Uterus (tissue), 2 donors: ENCODE measurements at regions not wholly inside any gene's neighbourhood (a gene's known extent, or its start where the extent isn't known, plus 50 kb on each side); places are given as distances from the start of the nearest gene placed in this dataset.

Experiments
- POLR2A ChIP-seq, 2 donors: fragments of 450-650 bp; IDR thresholded peaks; one replicate each; pipeline ENCODE4 v1.6.1; 2016; ENCODE audit warnings: antibody characterized with exemption in 2 of 2, mild to moderate bottlenecking in 1 of 2, moderate library complexity in 1 of 2
- TF ChIP-seq, protein P1 (sequence below), 4 experiments: fragments of 200-600 bp in 2 of 4; fragments of 450-650 bp in 2 of 4; sonication (generic) in 2 of 4; IDR thresholded peaks; one replicate each; pipeline ENCODE4 v1.5.1; 2016 to 2019; ENCODE audit warnings: antibody characterized with exemption in 4 of 4, mild to moderate bottlenecking in 2 of 4, moderate library complexity in 1 of 4

GRCh38 chr4:103787057-103787456, 67.3 kb upstream of the TACR3 start:
- TF ChIP-seq, protein P1, sequence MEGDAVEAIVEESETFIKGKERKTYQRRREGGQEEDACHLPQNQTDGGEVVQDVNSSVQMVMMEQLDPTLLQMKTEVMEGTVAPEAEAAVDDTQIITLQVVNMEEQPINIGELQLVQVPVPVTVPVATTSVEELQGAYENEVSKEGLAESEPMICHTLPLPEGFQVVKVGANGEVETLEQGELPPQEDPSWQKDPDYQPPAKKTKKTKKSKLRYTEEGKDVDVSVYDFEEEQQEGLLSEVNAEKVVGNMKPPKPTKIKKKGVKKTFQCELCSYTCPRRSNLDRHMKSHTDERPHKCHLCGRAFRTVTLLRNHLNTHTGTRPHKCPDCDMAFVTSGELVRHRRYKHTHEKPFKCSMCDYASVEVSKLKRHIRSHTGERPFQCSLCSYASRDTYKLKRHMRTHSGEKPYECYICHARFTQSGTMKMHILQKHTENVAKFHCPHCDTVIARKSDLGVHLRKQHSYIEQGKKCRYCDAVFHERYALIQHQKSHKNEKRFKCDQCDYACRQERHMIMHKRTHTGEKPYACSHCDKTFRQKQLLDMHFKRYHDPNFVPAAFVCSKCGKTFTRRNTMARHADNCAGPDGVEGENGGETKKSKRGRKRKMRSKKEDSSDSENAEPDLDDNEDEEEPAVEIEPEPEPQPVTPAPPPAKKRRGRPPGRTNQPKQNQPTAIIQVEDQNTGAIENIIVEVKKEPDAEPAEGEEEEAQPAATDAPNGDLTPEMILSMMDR (IDR thresholded peaks at IDR 0.05), result no peak
- no peak for TF ChIP-seq POLR2A (IDR thresholded peaks at IDR 0.05)
